B cell (primary cell): ENCODE measurements at regions not wholly inside any gene's neighbourhood (a gene's known extent, or its start where the extent isn't known, plus 50 kb on each side); places are given as distances from the start of the nearest gene placed in this dataset.

Experiments
- ATAC-seq: fragments of 200-7000 bp; cut with Tn5 transposase; one replicate; pipeline ENCODE4 v1.10.0; 2021; ENCODE audit warnings: low read depth, mild to moderate bottlenecking, moderate number of reproducible peaks, moderate library complexity
- CTCF ChIA-PET: fragments of 350-600 bp; sonication (Branson Sonifier 250); formaldehyde crosslinking; loops from one replicate; lab custom pipeline; 2021; ENCODE audit warnings: antibody characterized with exemption, inconsistent platforms; lab: Charles Lee
- POLR2A ChIA-PET: fragments of 350-600 bp; sonication (Branson Sonifier 250); formaldehyde crosslinking; loops from one replicate; lab custom pipeline; 2021; ENCODE audit warnings: antibody characterized with exemption; lab: Charles Lee
- DNase-seq: peaks from one replicate; pipeline ENCODE4 v3.0.0; 2013
- H2AFZ ChIP-seq: 2 replicates; pipeline ENCODE4 v1.6.1; 2012; ENCODE audit warnings: mild to moderate bottlenecking, low read depth, low read length; ENCODE audit not compliant: insufficient read depth, poor library complexity, severe bottlenecking
- H3K27ac ChIP-seq, 2 donors: 1 replicate in 1 of 2; 2 replicates in 1 of 2; pipeline ENCODE4 v1.5.1; 2012 to 2013; ENCODE audit warnings: low read length in 2 of 2, mild to moderate bottlenecking in 2 of 2, moderate library complexity in 1 of 2
- H3K27me3 ChIP-seq, 4 experiments: fragments of 200-600 bp in 1 of 4; sonication (generic) in 1 of 4; replicated peaks in 1 of 4; 1 replicate in 2 of 4; 2 replicates in 2 of 4; pipeline versions ENCODE4 v1.6.1 to v1.7.0; 2013 to 2016; ENCODE audit warnings: low read length in 3 of 4, mild to moderate bottlenecking in 2 of 4, mixed read lengths in 1 of 4, moderate library complexity in 1 of 4; ENCODE audit not compliant: insufficient read depth in 4 of 4, control insufficient read depth in 3 of 4; ENCODE audit errors: control extremely low read depth in 1 of 4
- H3K36me3 ChIP-seq, 2 experiments: replicated peaks in 1 of 2; 1 replicate in 1 of 2; 2 replicates in 1 of 2; pipeline versions ENCODE4 v1.6.1 to v1.7.1; 2013; ENCODE audit warnings: low read length in 1 of 2; ENCODE audit not compliant: insufficient read depth in 2 of 2, control insufficient read depth in 1 of 2; ENCODE audit errors: control extremely low read depth in 1 of 2, extremely low read depth in 1 of 2
- H3K4me1 ChIP-seq, 2 donors: fragments of 200-600 bp in 1 of 2; sonication (generic) in 1 of 2; 1 replicate in 1 of 2; 2 replicates in 1 of 2; pipeline versions ENCODE4 v1.5.1 to v1.6.1; 2013 to 2017; ENCODE audit warnings: low read length in 2 of 2; ENCODE audit not compliant: control insufficient read depth in 2 of 2, insufficient read depth in 2 of 2
- H3K4me2 ChIP-seq: replicated peaks from 2 replicates; pipeline ENCODE3; 2012; ENCODE audit warnings: mild to moderate bottlenecking, low read depth, low read length; ENCODE audit not compliant: poor library complexity, severe bottlenecking
- H3K4me3 ChIP-seq, 5 experiments: fragments of 200-600 bp in 1 of 5; sonication (generic) in 1 of 5; 1 replicate in 3 of 5; 2 replicates in 2 of 5; pipeline versions ENCODE4 v1.5.1 to v1.7.0; 2011 to 2016; ENCODE audit warnings: low read length in 4 of 5, mild to moderate bottlenecking in 4 of 5, low read depth in 2 of 5, control low read depth in 1 of 5, moderate library complexity in 1 of 5; ENCODE audit not compliant: insufficient read depth in 1 of 5; ENCODE audit errors: control extremely low read depth in 1 of 5, extremely low read depth in 1 of 5
- H3K79me2 ChIP-seq: fragments of 200-600 bp; sonication (generic); one replicate; pipeline ENCODE4 v1.6.0; 2016; ENCODE audit warnings: low read length; ENCODE audit not compliant: control insufficient read depth, insufficient read depth
- H3K9ac ChIP-seq: fragments of 200-600 bp; sonication (generic); 2 replicates; pipeline ENCODE4 v1.6.1; 2017; ENCODE audit warnings: mild to moderate bottlenecking, low read length, moderate library complexity
- H3K9me3 ChIP-seq, 3 donors: one replicate each; pipeline versions ENCODE4 v1.6.1 to v1.7.1; 2013; ENCODE audit warnings: low read length in 2 of 3; ENCODE audit not compliant: control insufficient read depth in 2 of 3, insufficient read depth in 1 of 3; ENCODE audit errors: control extremely low read depth in 1 of 3
- H4K20me1 ChIP-seq: 2 replicates; pipeline ENCODE4 v1.6.0; 2012; ENCODE audit warnings: mild to moderate bottlenecking, low read length; ENCODE audit not compliant: insufficient read depth, control insufficient read depth, poor library complexity, severe bottlenecking
- H3K27ac Mint-ChIP-seq: one replicate; pipeline ENCODE4 v1.8.0; 2021; ENCODE audit warnings: mixed read lengths
- H3K27me3 Mint-ChIP-seq: one replicate; pipeline ENCODE4 v1.8.0; 2021; ENCODE audit warnings: mixed read lengths
- H3K4me1 Mint-ChIP-seq: one replicate; pipeline ENCODE4 v1.8.0; 2021; ENCODE audit warnings: mixed read lengths
- H3K4me3 Mint-ChIP-seq: one replicate; pipeline ENCODE4 v1.8.0; 2021; ENCODE audit warnings: mixed read lengths
- H3K9me3 Mint-ChIP-seq: one replicate; pipeline ENCODE4 v1.8.0; 2022; ENCODE audit warnings: mixed read lengths; ENCODE audit not compliant: insufficient read depth
- EZH2 ChIP-seq: IDR thresholded peaks from 2 replicates; pipeline ENCODE4 v1.6.1; 2012; ENCODE audit warnings: borderline replicate concordance, low read depth, mild to moderate bottlenecking, moderate library complexity, low read length; ENCODE audit not compliant: insufficient read depth, poor library complexity, severe bottlenecking
- WGBS: methylation state at CpG from one replicate; pipeline ENCODE4 v1.1.5; 2013; ENCODE audit warnings: missing lambda C conversion rate; ENCODE audit not compliant: insufficient coverage; 5-methylcytosine and 5-hydroxymethylcytosine counted together
- intact Hi-C: fragments of 100-400 bp; cut with micrococcal nuclease; formaldehyde crosslinking; loops from one replicate; pipeline ENCODE4 v1.10.0; 2022
- TF ChIP-seq, protein P1 (sequence below): fragments of 200-600 bp; IDR thresholded peaks from one replicate; pipeline ENCODE4 v1.8.0; 2022; ENCODE audit warnings: antibody characterized with exemption, mild to moderate bottlenecking

DNA sequence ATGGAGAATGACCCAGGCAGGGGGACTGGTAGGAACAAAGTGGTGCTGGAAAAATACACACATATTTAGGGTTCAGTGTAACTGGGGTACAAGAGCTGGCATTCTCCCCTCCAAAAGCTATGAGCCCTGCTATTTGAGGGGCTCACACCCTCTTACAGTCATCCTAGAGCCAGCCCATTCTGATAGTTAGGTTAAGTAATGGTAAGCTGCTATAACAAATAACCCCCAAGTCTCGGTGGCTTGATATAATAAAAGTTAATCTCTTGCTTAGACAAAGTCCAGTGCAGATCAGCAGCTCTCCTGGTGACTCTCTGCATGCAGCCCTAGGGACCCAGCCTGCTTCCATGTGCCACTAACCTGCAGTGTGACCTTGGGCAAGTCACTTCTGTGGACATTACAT, 234.9 kb upstream of the HES1 start:
- Histone ChIP-seq H3K4me2 (no peak overlapping the region), H3K4me3 (no peak overlapping the region), H3K36me3 (no peaks in the 10 kb centered on the region), H3K27ac (no peak overlapping the region), H3K9me3 (peaks cover 0 to 5% (median 3%) of the 10 kb centered on the region in 3 donors), H4K20me1 (no peaks in the 10 kb centered on the region), H3K27me3 (peaks cover 0 to 10% (median 2%) of the 10 kb centered on the region in 4 experiments), H3K4me1 (peaks cover 0 to 3% of the 10 kb centered on the region in 2 donors), H3K79me2 (no peaks in the 10 kb centered on the region), H3K9ac (no peak overlapping the region), H2AFZ (no peak overlapping the region)
- DNase-seq, result no peak
- Mint-ChIP-seq H3K27ac (no peak overlapping the region), H3K9me3 (no peaks in the 10 kb centered on the region), H3K4me3 (no peak overlapping the region), H3K27me3 (peaks cover 21% of the 10 kb centered on the region), H3K4me1 (peaks cover 7% of the 10 kb centered on the region)
- intact Hi-C loops, result no loop called here
- 100% methylated on average over 1 of the region's 1 CpG for WGBS
- ATAC-seq, result no peak
- TF ChIP-seq EZH2, result no peak
- TF ChIP-seq, protein P1, sequence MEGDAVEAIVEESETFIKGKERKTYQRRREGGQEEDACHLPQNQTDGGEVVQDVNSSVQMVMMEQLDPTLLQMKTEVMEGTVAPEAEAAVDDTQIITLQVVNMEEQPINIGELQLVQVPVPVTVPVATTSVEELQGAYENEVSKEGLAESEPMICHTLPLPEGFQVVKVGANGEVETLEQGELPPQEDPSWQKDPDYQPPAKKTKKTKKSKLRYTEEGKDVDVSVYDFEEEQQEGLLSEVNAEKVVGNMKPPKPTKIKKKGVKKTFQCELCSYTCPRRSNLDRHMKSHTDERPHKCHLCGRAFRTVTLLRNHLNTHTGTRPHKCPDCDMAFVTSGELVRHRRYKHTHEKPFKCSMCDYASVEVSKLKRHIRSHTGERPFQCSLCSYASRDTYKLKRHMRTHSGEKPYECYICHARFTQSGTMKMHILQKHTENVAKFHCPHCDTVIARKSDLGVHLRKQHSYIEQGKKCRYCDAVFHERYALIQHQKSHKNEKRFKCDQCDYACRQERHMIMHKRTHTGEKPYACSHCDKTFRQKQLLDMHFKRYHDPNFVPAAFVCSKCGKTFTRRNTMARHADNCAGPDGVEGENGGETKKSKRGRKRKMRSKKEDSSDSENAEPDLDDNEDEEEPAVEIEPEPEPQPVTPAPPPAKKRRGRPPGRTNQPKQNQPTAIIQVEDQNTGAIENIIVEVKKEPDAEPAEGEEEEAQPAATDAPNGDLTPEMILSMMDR, result no peak
- CTCF ChIA-PET, result no interaction called here
- POLR2A ChIA-PET, result no interaction called here

DNA sequence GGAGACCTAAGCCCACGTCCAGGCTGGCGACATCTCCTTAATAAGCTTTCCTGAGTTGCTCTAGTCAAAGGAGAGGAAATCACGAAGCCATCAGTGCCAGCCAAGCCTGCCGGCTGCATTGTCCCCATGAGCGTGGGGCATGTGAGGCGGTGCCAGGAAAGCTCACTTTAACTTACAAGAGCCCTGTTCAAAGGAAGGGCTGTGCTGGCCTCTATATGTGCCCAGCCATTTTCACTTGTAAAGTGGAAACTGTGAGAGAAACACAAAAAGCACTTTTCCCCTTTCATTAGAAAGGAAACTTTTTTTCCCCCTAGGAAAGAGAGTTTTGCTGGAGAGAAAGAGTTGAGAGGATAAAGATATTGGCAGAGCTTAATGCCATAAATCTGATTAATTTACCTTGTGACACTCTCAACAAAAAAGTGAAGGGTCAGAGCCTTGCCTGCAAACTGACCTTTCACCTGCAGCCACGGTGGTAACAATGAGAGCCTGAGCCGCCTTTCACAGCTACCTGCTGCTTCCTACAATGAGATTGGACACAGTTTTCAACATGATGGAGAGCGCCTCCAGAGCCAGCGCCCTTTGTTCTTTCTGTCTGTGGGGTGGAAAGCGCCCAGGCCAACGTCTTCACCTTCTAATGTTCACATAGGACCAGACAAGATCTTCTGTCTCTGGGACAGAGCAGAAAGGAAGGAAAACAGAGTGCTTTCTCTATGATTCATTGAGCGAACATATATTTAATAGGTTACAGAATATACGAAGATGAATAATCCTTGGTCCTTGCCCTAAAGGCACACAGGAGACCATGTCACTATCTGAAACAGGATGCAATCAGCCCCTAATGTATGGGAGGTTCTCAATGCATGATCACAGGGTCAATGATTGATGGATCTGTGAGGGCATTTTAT, 233.1 kb upstream of the HES1 start:
- intact Hi-C loops, result no loop called here
- Mint-ChIP-seq H3K27ac (no peak overlapping the region), H3K27me3 (peaks cover 21% of the 10 kb centered on the region), H3K4me1 (peaks cover 1% of the 10 kb centered on the region), H3K9me3 (no peaks in the 10 kb centered on the region), H3K4me3 (no peak overlapping the region)
- POLR2A ChIA-PET, result no interaction called here
- Histone ChIP-seq H3K36me3 (no peaks in the 10 kb centered on the region), H3K4me2 (no peak overlapping the region), H3K9me3 (peaks cover 0 to 5% (median 5%) of the 10 kb centered on the region in 3 donors), H3K79me2 (no peaks in the 10 kb centered on the region), H2AFZ (no peak overlapping the region), H3K4me1 (peaks cover 0 to 3% of the 10 kb centered on the region in 2 donors), H3K9ac (no peak overlapping the region), H3K4me3 (no peak overlapping the region), H4K20me1 (no peaks in the 10 kb centered on the region), H3K27me3 (peaks cover 0 to 10% (median 2%) of the 10 kb centered on the region in 4 experiments), H3K27ac (no peak overlapping the region)
- DNase-seq (no peak), ATAC-seq (no peak)
- no peak for TF ChIP-seq EZH2
- TF ChIP-seq, protein P1, result no peak
- CTCF ChIA-PET, result no interaction called here
- 89% methylated on average over 7 of the region's 14 CpGs for WGBS
